IMR-90 (cell line): ENCODE measurements at regions not wholly inside any gene's neighbourhood (a gene's known extent, or its start where the extent isn't known, plus 50 kb on each side); places are given as distances from the start of the nearest gene placed in this dataset.
A peak's percentile ranks its signal among the peaks of the same experiment; 100 is the strongest.

Experiments
- ATAC-seq: fragments of 200-7000 bp; cut with Tn5 transposase; 2 replicates; pipeline ENCODE4 v1.9.1; 2020; ENCODE audit warnings: low read depth, mild to moderate bottlenecking, moderate library complexity
- BruUV-seq: library from RNA; stranded (reverse); fragments of 400-500 nt; replicated peaks from 2 replicates; lab custom pipeline; 2021; lab: Mats Ljungman, UMichigan
- CTCF ChIA-PET: fragments of 300-600 bp; formaldehyde crosslinking; extraction: SDS; loops from one replicate; lab custom pipeline; 2021; ENCODE audit warnings: antibody characterized with exemption; lab: Yijun Ruan, JAX
- POLR2A ChIA-PET: fragments of 300-600 bp; sonication (Branson Sonifier 250); formaldehyde crosslinking; loops from one replicate; lab custom pipeline; 2022; ENCODE audit warnings: antibody characterized with exemption; ENCODE audit not compliant: unreplicated experiment; lab: Charles Lee
- DNase-seq: peaks from one replicate; pipeline ENCODE4 v3.0.0; 2013
- H2AFZ ChIP-seq: replicated peaks from 2 replicates; pipeline ENCODE3; 2013; ENCODE audit warnings: low read length, mild to moderate bottlenecking; ENCODE audit not compliant: poor library complexity
- H2AK5ac ChIP-seq: 2 replicates; pipeline ENCODE4 v1.6.1; 2013; ENCODE audit warnings: low read depth, low read length, inconsistent platforms
- H2AK9ac ChIP-seq: replicated peaks from 2 replicates; pipeline ENCODE3; 2013; ENCODE audit warnings: mild to moderate bottlenecking, low read depth, low read length, moderate library complexity; ENCODE audit not compliant: poor library complexity
- H2BK120ac ChIP-seq: 2 replicates; pipeline ENCODE4 v1.6.1; 2013; ENCODE audit warnings: low read depth, low read length, inconsistent platforms
- H2BK15ac ChIP-seq: 3 replicates; pipeline ENCODE4 v1.6.1; 2013; ENCODE audit warnings: low read depth, low read length, inconsistent platforms
- H2BK20ac ChIP-seq: 2 replicates; pipeline ENCODE4 v1.6.1; 2013; ENCODE audit warnings: low read depth, mild to moderate bottlenecking, inconsistent platforms, low read length, moderate library complexity
- H2BK5ac ChIP-seq: 2 replicates; pipeline ENCODE4 v1.6.1; 2013; ENCODE audit warnings: mild to moderate bottlenecking, low read depth, low read length, inconsistent platforms; ENCODE audit not compliant: poor library complexity, severe bottlenecking
- H3K14ac ChIP-seq: replicated peaks from 2 replicates; pipeline ENCODE4 v1.6.1; 2013; ENCODE audit warnings: low read depth, low read length, inconsistent platforms
- H3K18ac ChIP-seq: 2 replicates; pipeline ENCODE4 v1.6.1; 2013; ENCODE audit warnings: low read depth, low read length, control low read depth
- H3K23ac ChIP-seq: 2 replicates; pipeline ENCODE4 v1.6.1; 2013; ENCODE audit warnings: low read depth, low read length, inconsistent platforms
- H3K27ac ChIP-seq: 2 replicates; pipeline ENCODE4 v1.5.1; 2013; ENCODE audit warnings: mild to moderate bottlenecking, control low read depth, low read length; ENCODE audit not compliant: insufficient read depth
- H3K27me3 ChIP-seq: 2 replicates; pipeline ENCODE4 v1.6.1; 2013; ENCODE audit warnings: low read length; ENCODE audit not compliant: control insufficient read depth, insufficient read depth
- H3K36me3 ChIP-seq: 2 replicates; pipeline ENCODE4 v1.6.1; 2013; ENCODE audit warnings: low read length, mixed read lengths; ENCODE audit not compliant: control insufficient read depth, insufficient read depth
- H3K4ac ChIP-seq: 2 replicates; pipeline ENCODE4 v1.6.1; 2013; ENCODE audit warnings: low read depth, low read length, inconsistent platforms
- H3K4me1 ChIP-seq: 2 replicates; pipeline ENCODE4 v1.6.1; 2013; ENCODE audit warnings: low read length, mixed read lengths; ENCODE audit not compliant: control insufficient read depth, insufficient read depth
- H3K4me2 ChIP-seq: 2 replicates; pipeline ENCODE4 v1.6.1; 2013; ENCODE audit warnings: low read depth, mild to moderate bottlenecking, control low read depth, low read length, moderate library complexity
- H3K4me3 ChIP-seq: 2 replicates; pipeline ENCODE4 v1.5.1; 2013; ENCODE audit warnings: low read depth, mild to moderate bottlenecking, control low read depth, low read length, moderate library complexity; ENCODE audit not compliant: insufficient read depth
- H3K56ac ChIP-seq: 2 replicates; pipeline ENCODE4 v1.6.1; 2013; ENCODE audit warnings: low read length, inconsistent platforms; ENCODE audit not compliant: insufficient read depth; ENCODE audit errors: extremely low read depth
- H3K79me1 ChIP-seq, 2 experiments: 2 replicates each; pipeline ENCODE4 v1.6.1; 2013; ENCODE audit warnings: low read length in 2 of 2, inconsistent platforms in 1 of 2, low read depth in 1 of 2
- H3K9ac ChIP-seq: 2 replicates; pipeline ENCODE4 v1.6.1; 2013; ENCODE audit warnings: low read depth, low read length, control low read depth
- H3K9me1 ChIP-seq: 2 replicates; pipeline ENCODE4 v1.6.1; 2013; ENCODE audit warnings: low read length, inconsistent platforms; ENCODE audit not compliant: insufficient read depth
- H3K9me3 ChIP-seq: 2 replicates; pipeline ENCODE4 v1.6.1; 2013; ENCODE audit warnings: low read length; ENCODE audit not compliant: control insufficient read depth, insufficient read depth
- H4K20me1 ChIP-seq: 2 replicates; pipeline ENCODE4 v1.6.1; 2013; ENCODE audit warnings: low read length, inconsistent platforms; ENCODE audit not compliant: insufficient read depth
- H4K5ac ChIP-seq: 2 replicates; pipeline ENCODE4 v1.6.1; 2013; ENCODE audit warnings: mild to moderate bottlenecking, low read depth, low read length, control low read depth
- H4K8ac ChIP-seq, 2 experiments: 2 replicates each; pipeline ENCODE4 v1.6.1; 2013; ENCODE audit warnings: low read depth in 2 of 2, low read length in 2 of 2, control low read depth in 1 of 2, inconsistent platforms in 1 of 2
- H4K91ac ChIP-seq: 2 replicates; pipeline ENCODE4 v1.6.1; 2013; ENCODE audit warnings: low read depth, low read length, inconsistent platforms; ENCODE audit not compliant: insufficient read depth
- BHLHE40 ChIP-seq: fragments of 150-350 bp; IDR thresholded peaks from 2 replicates; pipeline ENCODE4 v1.6.1; 2016; ENCODE audit warnings: mild to moderate bottlenecking, low read depth, low read length
- CEBPB ChIP-seq: IDR thresholded peaks from 2 replicates; pipeline ENCODE4 v1.6.1; 2012; ENCODE audit warnings: low read depth, low read length, improper control_type of control experiment
- CTCF ChIP-seq: conservative IDR thresholded peaks from 2 replicates; pipeline ENCODE4 v1.5.1; 2012; ENCODE audit warnings: mild to moderate bottlenecking, low read depth, low read length, improper control_type of control experiment
- ELK1 ChIP-seq: fragments of 150-350 bp; IDR thresholded peaks from 2 replicates; pipeline ENCODE4 v1.6.1; 2016; ENCODE audit warnings: low read depth, mild to moderate bottlenecking, low read length, moderate library complexity, borderline replicate concordance
- FOS ChIP-seq: fragments of 150-350 bp; IDR thresholded peaks from 2 replicates; pipeline ENCODE4 v1.6.1; 2016; ENCODE audit warnings: low read depth, low read length
- MAFK ChIP-seq: IDR thresholded peaks from 2 replicates; pipeline ENCODE4 v1.6.1; 2012; ENCODE audit warnings: low read depth, low read length, improper control_type of control experiment
- MAZ ChIP-seq: IDR thresholded peaks from 2 replicates; pipeline ENCODE4 v1.6.1; 2012; ENCODE audit warnings: low read depth, mild to moderate bottlenecking, low read length, improper control_type of control experiment, moderate library complexity, borderline replicate concordance
- MXI1 ChIP-seq: IDR thresholded peaks from 2 replicates; pipeline ENCODE4 v1.6.1; 2012; ENCODE audit warnings: low read depth, mild to moderate bottlenecking, low read length, moderate library complexity, borderline replicate concordance
- NFE2L2 ChIP-seq: fragments of 150-350 bp; IDR thresholded peaks from 2 replicates; pipeline ENCODE4 v1.6.1; 2016; ENCODE audit warnings: low read depth, mild to moderate bottlenecking, low read length
- POLR2A ChIP-seq: IDR thresholded peaks from 2 replicates; pipeline ENCODE4 v1.6.1; 2012; ENCODE audit warnings: mild to moderate bottlenecking, low read depth, low read length
- RAD21 ChIP-seq: IDR thresholded peaks from 2 replicates; pipeline ENCODE4 v1.6.1; 2012; ENCODE audit warnings: low read length, improper control_type of control experiment
- RCOR1 ChIP-seq: IDR thresholded peaks from 2 replicates; pipeline ENCODE4 v1.6.1; 2012; ENCODE audit warnings: mild to moderate bottlenecking, low read length, improper control_type of control experiment; ENCODE audit not compliant: insufficient replicate concordance
- RFX5 ChIP-seq: IDR thresholded peaks from 2 replicates; pipeline ENCODE4 v1.8.0; 2012; ENCODE audit warnings: low read depth, mild to moderate bottlenecking, low read length, moderate library complexity
- USF2 ChIP-seq: fragments of 150-350 bp; IDR thresholded peaks from 2 replicates; pipeline ENCODE4 v1.6.1; 2017; ENCODE audit warnings: mild to moderate bottlenecking, antibody characterized with exemption, low read length, low read depth
- WGBS, 2 experiments: methylation state at CpG; one replicate each; pipeline versions ENCODE4 v1.1.5 to v1.1.7; 2013; ENCODE audit warnings: missing lambda C conversion rate in 2 of 2; ENCODE audit not compliant: insufficient read length in 1 of 2; ENCODE audit errors: extremely low coverage in 2 of 2; 5-methylcytosine and 5-hydroxymethylcytosine counted together
- dilution Hi-C: fragments of 300-500 bp; cut with HindIII; formaldehyde crosslinking; loops from one replicate; pipeline ENCODE4 v1.14.3; 2018; ENCODE audit warnings: low sequenced_read_pairs; ENCODE audit not compliant: unreplicated experiment
- in situ Hi-C: fragments of 300-500 bp; cut with MboI; formaldehyde crosslinking; loops from 3 replicates; pipeline ENCODE4 v1.14.3; 2019; ENCODE audit warnings: low sequenced_read_pairs, inconsistent platforms, mixed read lengths
- intact Hi-C: fragments of 100-400 bp; cut with micrococcal nuclease; formaldehyde crosslinking; loops from 2 replicates; pipeline ENCODE4 v1.10.0; 2022

DNA sequence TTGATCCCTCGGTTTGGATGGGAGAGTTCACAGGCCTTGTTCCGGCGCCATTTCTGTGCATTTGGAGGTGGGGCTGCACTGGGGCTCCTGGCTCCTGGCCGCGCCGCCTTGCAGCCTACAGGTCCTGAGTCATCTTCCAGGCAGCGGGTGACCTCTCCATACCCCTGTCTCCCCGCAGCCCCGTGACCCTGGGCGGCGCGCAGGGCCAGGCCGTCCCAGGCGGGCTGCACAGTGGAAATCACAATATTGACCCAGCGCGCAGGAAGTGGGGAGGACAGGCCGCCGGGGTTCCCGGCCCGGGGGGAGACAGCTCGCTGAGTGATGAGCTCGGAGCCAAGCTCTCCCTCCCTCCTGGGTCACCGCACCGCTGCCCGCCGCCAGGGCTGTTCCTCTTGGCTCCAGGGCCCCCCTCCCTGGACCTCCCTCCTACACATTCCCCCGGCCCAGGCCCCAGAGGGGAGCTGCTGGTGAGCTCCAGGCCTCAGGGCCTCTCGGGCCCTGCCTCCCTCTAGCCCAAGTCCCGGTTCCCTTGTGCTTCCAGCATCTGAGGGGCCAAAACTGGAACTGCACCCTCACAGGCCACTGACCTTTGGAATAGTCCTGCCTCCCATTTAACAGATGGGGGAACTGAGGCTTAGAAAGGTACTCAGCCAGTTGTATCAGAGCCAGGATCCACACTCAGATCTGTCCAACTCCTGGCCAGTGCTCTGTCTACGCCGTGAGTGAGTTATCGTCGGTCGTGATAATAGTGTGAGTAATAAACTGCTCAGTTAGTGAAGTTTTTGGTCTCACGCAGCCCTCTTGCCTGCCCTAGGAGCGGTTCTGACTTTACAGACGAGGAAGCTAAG lies 142.9 kb upstream of the WNT4 start:
- no TSS peak for BruUV-seq
- H4K8ac ChIP-seq = no peak overlapping the region
- ATAC-seq = no peak
- H3K14ac ChIP-seq = no peak overlapping the region
- H3K9ac ChIP-seq = no peak overlapping the region
- no peak overlapping the region for H3K4me2 ChIP-seq
- no peak overlapping the region for H2BK20ac ChIP-seq
- no peaks in the 10 kb centered on the region for H3K9me1 ChIP-seq
- no peak for TF ChIP-seq MAZ
- no peak for TF ChIP-seq MXI1
- no peak for TF ChIP-seq USF2
- no peak for TF ChIP-seq FOS
- TF ChIP-seq CEBPB = no peak
- TF ChIP-seq CTCF = no peak
- TF ChIP-seq RAD21 = no peak
- no peak for TF ChIP-seq MAFK
- TF ChIP-seq RFX5 = no peak
- TF ChIP-seq BHLHE40 = no peak
- TF ChIP-seq NFE2L2 = no peak
- TF ChIP-seq POLR2A = no peak
- TF ChIP-seq RCOR1 = no peak
- no peak for TF ChIP-seq ELK1
- dilution Hi-C loops (no loop called here), intact Hi-C loops (no loop called here), in situ Hi-C loops (no loop called here)
- H3K56ac ChIP-seq = no peak overlapping the region
- no peak overlapping the region for H4K91ac ChIP-seq
- 59% methylated on average over 10 of the region's 37 CpGs; no CpG with 5 or more reads in 1 of the 2 experiments for WGBS, 2 experiments
- no peak overlapping the region for H3K18ac ChIP-seq
- no peaks in the 10 kb centered on the region for H4K20me1 ChIP-seq
- no peaks in the 10 kb centered on the region for H3K79me1 ChIP-seq
- H2BK120ac ChIP-seq = no peak overlapping the region
- H2AK9ac ChIP-seq = no peak overlapping the region
- no peak overlapping the region for H3K27ac ChIP-seq
- no peak overlapping the region for H3K4ac ChIP-seq
- H2BK5ac ChIP-seq = no peak overlapping the region
- no peaks in the 10 kb centered on the region for H3K4me1 ChIP-seq
- no peak overlapping the region for H3K23ac ChIP-seq
- DNase-seq = no peak
- H2BK15ac ChIP-seq = no peak overlapping the region
- ChIA-PET CTCF (no interaction called here), POLR2A (no interaction called here)
- H2AK5ac ChIP-seq = no peak overlapping the region
- H3K27me3 ChIP-seq = peaks cover 60% of the 10 kb centered on the region
- no peaks in the 10 kb centered on the region for H3K36me3 ChIP-seq
- peak overlapping the region; percentile 8 for H2AFZ ChIP-seq
- H3K4me3 ChIP-seq = no peak overlapping the region
- no peaks in the 10 kb centered on the region for H3K9me3 ChIP-seq
- H4K5ac ChIP-seq = no peak overlapping the region
